DMS 273 treated with DMSO at 0.1 percent for 48 hours (cell line): ENCODE measurements at regions not wholly inside any gene's neighbourhood (a gene's known extent, or its start where the extent isn't known, plus 50 kb on each side); places are given as distances from the start of the nearest gene placed in this dataset.

Experiments
- DNase-seq: peaks from one replicate; lab custom pipeline; 2025; lab: John Stamatoyannopoulos, UW

- DNase-seq = no peak
Measured at GRCh38 chr22:49303061-49303735, 524.5 kb downstream of the BRD1 start.

DNA sequence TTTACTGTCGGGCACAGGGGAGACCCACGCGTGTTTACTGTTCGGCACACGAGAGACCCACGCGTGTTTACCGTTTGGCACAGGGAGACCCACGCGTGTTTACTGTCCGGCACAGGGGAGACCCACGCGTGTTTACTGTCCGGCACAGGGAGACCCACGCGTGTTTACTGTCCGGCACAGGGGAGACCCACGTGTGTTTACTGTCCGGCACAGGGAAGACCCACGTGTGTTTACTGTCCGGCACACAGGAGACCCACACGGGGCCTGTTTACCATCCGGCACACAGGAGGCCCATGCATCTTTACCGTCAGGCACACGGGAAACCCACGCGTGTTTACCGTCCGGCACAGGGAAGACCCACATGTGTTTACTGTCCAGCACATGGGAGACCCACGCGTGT, 525.1 kb downstream of the BRD1 start:
- DNase-seq = no peak

DNA sequence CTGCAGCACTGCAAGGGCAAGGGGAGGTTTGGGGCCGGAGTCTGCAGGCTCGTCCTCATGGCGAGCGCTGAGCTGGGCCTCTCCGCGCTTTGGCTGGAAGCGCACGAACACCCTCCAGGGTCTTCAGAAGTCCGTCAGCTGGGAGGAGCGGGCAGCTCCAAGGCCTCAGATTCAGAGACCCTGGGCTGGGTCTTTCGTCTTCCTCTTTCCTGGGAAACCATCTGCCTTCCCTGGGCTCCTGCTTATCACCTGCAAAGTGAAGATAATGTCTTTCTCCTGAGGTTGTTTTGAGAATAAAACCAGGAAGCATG, 525.6 kb downstream of the BRD1 start:
- DNase-seq = no peak

GRCh38 chr22:49301398-49302149, 526.1 kb downstream of the BRD1 start:
- no peak for DNase-seq

DNA sequence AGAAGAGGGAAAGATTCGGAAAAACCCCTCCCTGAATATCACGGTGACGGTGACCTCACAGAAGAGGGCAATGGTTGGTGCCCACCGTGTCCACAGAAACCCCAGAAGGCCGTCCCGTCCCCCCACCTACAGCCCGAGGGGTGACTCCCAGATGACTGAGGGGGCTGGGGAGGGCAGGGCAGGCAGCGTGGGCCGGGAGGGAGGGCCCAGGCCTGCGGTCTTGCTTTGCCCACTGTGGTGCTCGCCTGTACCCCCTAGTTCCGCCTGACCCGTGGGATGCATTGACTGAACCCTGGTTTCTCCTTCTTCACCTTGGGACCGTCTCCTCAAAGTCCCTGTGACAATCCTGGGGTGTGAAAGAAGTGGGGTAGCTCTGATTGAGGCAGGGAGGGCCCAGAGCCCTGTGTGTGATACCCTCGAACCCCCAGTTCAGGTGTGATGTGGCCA, 526.7 kb downstream of the BRD1 start:
- DNase-seq = no peak

- no peak for DNase-seq
Measured at GRCh38 chr22:49300241-49300640, 527.4 kb downstream of the BRD1 start.

GRCh38 chr22:49299821-49300231, 527.8 kb downstream of the BRD1 start:
- no peak for DNase-seq

DNA sequence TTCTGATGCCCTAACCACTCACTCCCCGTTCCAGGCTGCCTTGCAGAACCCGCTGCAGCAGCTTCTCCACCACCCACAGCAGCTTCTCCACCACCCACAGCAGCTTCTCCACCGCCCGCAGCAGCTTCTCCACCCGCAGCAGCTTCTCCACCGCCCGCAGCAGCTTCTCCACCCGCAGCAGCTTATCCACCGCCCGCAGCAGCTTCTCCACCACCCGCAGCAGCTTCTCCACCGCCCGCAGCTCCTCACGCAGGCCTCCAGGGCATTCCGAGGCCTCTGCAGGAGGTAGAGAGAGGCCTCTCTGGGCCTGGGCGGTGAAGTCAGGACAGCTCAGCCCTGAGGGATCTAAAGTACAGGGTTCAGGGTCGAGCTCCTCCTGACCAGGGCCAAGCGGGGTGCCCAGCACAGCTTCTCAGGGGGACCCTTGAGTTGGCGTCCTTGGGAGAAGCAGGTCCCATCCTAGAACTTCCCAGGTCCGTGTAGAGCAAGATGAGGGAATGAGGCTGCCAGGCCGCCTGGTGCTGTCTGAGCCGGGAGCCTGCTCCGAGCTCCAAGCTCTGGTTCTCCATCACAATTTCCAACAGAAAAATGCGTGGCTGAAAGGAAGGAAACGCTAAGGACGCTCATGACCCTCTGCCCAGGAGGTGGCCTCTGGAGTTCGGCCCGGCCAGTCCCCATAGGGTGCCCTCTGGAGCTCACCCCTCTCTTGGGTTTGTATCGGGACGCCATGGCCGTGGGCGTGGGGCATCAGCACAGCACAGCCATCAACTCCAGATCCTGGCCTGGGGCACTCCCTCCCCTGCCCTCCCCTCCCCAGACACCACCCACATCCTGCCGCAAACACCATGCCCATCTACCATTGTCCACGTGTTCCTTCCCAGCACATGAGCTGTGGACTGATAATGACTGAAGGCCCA, 528.6 kb downstream of the BRD1 start:
- DNase-seq = no peak

DNA sequence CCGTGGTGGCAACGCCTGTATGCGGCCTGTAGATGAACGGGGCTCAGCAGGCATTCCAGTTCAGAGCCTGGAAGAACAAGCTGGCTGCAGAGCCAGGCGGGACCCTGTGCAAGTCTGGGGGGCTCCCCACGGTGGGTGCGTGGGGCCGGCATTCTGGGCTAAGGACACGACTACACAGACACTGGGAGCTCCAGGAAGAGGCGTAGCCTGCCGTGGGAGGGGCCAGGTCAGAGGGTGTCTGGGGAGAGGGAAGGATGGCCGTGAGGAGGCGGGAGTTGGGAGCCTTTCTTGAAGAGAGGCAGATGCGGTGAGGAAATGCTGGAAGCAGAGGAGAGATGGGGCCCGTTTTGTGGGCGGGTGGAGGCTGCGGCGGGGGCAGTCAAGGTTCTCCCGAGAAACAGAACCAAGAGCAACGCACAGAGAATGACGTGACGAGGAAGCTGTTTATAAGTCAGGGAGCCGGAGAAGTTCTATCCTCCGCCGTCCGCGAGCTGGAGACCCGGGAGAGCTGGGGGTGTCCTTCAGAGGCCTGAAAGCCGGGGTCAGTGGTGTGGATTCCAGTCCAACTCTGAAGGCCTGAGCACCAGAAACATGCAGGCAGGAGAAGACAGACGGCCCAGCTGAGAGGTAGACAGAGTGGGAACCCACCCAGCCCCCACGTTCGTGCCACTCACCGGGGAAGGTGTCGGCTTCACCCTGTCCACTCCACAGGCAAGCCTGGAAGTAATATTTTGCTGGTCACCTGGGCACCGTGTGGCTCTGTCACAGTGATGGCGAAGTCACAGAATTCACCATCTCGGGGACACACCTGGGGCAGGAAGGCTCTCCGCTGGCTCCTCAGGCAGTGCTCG, 529.6 kb downstream of the BRD1 start:
- DNase-seq = no peak

- no peak for DNase-seq
Measured at GRCh38 chr22:49297286-49297870, 530.3 kb downstream of the BRD1 start.

GRCh38 chr22:49296561-49296960, 531.1 kb downstream of the BRD1 start:
- DNase-seq = no peak

GRCh38 chr22:49295851-49296560, 531.7 kb downstream of the BRD1 start:
- no peak for DNase-seq

DNA sequence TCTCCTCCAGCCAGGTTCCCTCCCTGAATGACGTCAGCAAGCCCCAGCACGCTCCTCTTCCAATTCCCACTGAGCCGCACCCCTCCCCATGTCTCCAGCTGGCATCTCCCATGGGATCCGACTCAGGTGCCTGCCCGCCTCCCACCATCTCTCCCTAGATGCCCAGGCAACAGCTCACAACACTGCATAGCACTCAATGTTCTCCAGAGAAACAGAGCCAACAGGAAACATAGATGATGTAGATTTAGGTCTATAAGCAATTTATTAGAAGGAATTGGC, 532.3 kb downstream of the BRD1 start:
- no peak for DNase-seq

DNA sequence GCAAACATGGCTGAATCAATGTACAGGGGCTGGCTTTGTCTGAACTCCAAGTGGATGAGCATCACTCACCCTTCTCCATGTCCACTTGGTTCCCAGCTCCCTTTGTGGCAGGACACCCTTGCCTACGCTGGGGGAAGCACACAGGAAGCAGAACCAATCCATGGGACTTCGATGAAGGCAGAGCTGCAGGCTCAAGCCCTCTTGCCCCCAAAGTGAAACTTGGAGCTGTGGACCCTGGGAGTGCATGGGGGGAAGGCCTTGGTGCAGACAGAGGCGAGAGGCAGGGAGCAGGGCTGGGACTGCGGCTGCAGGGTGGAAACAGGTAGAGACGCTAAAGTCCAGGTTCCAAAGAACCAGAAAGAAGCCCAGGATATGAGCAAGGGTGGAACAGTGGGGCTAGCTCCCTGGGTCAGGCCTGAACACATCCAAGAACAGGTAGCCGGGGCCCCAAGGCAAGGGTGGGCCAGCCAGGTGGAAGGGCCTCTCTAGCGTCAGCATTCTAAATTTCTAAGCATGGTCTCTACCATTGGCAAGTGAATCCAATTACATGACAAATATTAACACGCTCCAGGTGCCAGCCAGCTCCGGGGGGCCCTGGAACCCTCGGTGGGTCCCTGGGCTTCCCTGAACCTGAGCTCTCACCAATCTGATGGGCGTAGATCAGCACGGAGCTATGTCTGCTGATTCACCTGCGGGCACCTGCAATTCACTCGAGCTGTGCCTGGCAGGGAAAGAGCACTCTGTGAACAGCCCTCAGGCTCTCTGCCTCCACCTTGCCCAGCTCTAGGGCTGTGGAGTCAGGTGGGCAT, 532.8 kb downstream of the BRD1 start:
- DNase-seq = no peak

DNA sequence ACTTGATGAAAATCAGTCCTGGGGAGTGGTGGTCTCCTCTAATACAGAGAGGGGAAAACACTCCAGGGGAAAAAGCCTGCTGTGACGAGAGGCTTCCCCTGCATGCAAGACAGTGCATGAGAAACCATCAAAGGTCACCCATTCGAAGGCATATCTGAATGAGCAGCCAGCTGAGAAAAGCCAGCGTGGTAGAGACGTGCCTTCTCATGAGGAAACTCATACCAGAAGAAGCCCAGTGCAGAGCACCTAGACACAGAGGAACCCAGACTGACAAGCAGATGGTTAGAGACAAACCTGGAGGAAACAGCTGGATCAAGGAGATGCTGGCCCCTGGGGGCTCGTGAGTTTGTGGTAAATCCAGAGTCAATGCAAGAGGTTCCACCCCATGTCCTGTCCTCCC, 534.8 kb downstream of the BRD1 start:
- no peak for DNase-seq

DNA sequence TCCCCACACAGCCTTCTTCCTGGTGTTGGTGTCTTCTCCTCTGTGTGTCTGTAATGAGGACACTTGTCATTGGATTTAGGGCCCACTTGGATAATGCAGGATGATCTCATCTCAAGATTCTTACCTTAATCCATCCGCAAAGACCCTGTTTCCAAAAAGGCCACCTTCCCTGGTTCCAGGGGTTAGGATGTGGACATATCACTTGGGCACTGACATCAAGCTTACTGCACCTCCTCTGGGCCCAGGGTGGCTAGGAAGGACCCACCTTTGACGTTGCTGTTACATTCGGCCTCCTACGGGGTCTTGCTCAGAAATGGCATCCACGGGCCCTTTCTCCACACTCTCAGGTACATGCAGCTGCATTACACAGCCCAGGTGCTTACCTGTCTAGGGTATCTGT, 535.9 kb downstream of the BRD1 start:
- no peak for DNase-seq

GRCh38 chr22:49291169-49291568, 536.5 kb downstream of the BRD1 start:
- DNase-seq = no peak

GRCh38 chr22:49290711-49291110, 537.0 kb downstream of the BRD1 start:
- DNase-seq = no peak

DNA sequence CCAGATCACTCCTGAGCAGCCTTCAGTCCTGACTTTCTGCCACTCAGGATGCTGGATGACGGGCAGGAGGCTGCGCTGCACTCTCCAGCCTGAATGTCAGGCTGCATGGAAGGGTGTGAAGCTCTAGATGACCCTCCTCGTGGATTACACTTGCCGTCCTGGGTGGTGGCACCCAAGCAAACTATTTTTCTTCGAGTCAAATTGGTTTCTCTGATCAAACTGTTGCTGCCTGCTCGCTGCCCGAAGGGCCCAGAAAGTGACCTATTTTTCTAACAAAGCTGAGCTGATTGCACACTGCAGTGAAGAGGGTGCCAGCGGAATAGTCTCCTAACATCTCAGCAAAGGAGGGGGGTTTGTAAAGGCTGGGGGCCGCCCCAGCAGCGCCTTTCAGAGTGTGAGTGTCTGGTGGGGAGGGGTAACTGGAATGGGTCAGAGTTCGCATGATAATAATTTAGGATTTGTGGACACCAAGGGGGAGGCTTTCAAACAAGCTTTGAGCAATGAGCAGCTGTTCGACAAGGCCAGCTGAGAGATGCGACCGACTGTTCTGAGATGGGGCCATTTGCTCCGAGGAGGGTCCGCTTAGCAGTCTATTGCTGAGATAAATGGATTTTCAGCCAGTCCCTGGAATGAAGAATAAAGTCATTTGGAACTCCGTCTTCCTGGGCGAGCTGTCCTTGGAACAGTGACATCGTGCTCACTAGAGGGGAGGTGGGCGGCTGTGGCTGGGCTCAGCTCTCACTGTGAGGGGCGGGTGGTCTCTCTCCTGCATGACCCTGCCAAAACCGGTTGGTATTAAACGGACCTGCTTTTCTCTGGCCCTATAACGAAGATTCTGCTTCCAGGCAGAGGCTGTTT, 537.6 kb downstream of the BRD1 start:
- no peak for DNase-seq
